Ureter (tissue), 1 donor: ENCODE measurements at regions not wholly inside any gene's neighbourhood (a gene's known extent, or its start where the extent isn't known, plus 50 kb on each side); places are given as distances from the start of the nearest gene placed in this dataset.

Experiments used
- DNase-seq: peaks from one replicate; pipeline ENCODE4 v3.0.0-alpha.2; 2020; ENCODE audit warnings: low spot score
- donor health status: DM: yes; HTN: yes; CAD: no.

DNA sequence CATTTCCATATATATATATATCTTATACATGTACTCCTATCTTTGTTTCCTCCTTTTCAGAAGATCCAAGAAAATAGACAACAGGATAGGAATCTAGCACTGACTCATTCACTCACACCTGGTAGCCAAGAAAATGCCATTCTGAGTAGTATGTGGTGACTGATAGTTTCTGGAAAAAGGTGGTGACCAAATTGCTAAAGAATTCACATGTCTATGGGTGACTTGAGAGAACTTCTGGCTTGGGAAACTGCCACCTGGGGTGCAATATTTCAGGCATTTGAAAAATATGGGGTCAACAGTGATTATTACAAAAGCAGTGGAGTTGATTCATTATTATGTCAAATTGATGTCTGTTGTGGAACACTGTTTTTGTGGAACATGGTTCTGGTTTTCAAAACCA lies 605.1 kb downstream of the PCDH18 start:
- no peak for DNase-seq

DNA sequence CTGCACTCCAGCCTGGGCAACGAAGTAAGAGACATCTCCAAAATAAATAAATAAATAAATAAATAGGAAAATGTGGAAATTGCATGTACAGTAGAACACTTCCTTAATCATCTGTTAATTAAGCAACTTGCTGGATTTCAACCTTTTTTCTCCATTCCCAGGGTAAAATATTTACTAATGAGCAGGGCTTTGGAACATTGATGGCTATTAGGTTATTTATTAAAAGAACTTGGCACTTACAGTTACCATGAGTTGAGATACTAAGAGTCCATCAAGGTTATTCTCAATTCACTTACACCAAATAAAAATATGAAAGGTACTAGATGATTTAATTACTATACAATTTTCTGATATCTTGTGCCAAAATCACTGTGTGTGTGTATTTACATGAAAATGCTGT lies 607.1 kb downstream of the PCDH18 start:
- DNase-seq = no peak

DNA sequence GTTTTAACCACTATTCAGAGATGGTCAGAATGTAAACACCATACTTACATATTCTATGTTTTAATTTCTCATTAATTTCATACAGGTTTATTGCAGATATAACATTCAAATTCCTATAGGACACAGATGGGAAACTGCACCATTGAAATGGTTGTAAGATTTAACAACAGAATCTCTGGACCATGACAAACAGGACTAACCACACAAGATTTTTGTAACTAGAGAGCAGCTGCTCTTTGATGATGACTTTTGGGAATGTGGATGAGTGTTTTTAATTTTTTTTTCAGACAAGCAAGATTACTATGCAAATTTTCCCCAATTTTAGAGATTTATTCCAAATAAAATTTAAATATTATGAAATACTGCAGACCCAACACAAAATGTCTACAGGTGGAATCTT lies 610.2 kb downstream of the PCDH18 start:
- DNase-seq = no peak

DNA sequence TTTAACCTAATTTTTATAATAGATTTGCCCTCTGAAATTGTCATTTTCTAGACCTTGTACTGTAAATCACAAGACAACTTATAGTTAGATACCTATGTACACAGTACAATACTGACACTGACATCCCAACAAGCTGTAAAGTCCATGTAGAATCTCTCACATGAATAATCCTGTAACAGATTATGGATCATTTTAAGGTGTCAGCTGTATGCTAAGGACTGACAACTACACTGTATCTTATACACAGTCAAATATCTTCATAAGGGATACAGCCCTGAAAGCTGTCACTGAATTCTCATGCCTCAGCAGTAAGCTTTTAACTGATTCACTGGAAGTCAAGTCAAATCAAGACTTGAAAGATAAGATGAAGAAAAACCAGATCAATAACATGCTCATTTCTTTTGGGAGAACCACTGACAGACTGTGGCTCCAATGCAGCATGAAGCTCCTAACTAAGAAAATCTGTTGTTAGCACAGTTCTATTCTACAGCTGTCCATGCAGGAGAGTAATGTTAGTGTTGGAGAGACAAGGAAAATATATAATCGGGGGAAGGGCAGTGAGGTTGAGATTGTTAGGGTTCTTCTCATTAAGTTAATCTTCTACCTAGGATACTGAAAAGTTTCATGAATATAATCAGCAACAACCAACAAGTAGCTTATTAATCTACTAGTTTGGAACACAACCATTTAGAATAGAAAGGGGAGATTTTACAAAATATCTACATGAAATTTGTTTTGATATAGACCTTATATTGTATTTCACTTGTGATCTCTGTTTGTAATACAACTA lies 612.0 kb downstream of the PCDH18 start:
- DNase-seq = no peak

DNA sequence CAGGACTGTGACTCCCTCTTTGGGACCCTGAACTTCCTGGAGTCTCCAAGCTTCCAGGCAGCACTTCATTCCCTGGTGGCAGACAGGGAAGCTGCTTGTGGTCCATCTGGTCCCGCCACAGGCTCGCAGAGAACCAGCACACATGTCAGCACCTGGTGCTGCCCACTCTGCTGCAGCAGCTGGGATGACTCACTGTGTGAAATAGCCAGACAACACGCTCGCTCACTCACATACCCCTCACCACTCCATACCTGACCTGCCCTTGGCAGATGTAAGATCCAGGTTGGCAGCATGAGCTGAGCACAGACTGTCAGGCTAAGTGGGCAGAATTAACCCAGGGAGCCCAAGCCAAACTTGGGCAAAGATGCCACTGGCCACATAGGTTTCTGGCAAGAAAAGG lies 613.5 kb downstream of the PCDH18 start:
- no peak for DNase-seq

DNA sequence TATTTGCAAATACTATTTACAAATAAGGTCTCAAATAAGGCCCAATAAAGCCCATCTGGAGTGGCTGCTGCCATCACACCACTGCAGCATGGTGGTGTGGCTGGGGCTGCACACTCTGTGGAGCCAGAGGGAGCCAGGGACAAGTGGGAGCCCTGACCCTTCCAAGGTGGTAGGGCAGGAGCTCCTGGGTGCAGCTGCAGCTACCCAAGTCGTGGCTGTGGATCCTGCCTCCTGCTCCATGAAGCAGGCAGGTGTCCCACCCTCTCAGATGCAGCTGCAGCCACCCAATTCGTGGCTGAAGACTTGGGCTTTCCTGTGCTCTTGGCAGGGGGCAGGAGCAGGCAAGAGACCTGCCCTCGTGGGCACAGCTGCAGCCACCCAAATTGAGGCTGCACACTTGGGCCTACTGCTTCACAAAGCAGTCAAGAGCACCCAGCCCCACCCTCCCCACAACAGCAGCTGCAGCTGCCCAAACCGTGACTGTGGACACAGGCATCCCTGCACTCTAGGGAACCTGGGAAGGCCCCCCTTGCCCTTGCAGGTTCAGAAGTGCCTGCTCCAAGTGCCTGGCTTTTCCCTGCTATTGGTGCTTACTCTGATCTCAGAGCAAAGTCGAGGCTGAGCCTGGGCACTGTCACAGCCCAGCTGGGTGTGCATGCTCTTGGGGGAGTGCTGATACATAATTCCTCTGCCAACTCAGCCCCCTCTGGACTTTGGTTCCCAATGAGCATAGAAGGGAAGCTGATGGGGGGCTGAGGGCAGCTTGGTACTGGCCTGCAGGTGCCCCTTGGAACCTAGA lies 614.8 kb downstream of the PCDH18 start:
- no peak for DNase-seq

DNA sequence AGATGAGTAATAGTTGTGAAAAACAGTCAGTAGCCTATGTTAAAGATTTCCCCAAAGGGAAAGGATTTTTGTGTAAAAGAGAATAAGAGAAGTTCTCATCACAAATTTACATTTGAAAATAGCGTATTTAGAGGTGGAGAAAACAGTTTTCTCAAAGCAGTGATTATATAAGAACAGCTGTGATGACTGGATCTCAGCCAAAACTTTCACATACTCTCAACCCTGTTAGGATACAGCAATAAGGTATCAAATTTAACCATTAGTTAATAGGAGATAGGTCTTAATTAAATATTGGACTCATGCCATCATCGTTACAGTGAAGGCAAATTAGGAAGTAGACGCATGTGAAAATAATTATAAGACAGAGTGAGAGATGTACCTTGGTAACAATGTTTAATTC lies 622.7 kb downstream of the PCDH18 start:
- no peak for DNase-seq

DNA sequence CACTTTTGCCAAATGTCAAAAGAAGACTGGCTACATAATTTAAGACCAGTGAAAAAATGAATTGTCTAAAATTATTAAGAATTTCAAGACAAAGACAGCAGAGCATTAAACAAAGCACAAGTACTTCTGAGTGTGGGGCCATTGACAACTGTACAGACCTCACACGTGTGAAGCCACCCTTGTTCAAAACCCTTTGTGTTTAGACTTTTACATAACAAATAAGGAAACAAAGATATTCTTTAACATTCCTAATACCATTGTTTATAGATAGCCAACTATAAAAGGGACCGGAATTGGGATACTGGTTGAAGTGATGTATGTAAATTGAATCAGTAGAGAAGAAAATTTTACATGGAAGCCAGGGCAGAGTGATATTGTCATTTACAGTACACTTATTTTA lies 624.2 kb downstream of the PCDH18 start:
- no peak for DNase-seq

DNA sequence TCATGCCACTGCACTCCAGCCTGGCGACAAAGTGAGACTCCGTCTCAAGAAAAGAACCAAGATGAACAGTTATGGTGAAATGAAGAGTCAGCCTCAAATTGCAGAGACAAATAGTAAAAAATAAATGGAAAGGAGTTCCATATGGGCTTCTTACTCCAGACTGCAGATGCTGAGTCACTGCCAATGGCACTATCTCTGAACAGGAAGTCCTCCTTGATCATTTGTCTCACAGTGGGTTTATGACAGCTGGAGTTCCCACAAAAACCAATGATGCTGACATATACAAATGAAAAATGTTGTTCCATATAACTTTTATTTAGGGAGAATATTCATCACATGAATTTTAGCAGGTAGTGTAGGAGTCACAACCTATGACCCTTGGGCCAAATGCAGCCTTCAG lies 631.6 kb downstream of the PCDH18 start:
- no peak for DNase-seq

DNA sequence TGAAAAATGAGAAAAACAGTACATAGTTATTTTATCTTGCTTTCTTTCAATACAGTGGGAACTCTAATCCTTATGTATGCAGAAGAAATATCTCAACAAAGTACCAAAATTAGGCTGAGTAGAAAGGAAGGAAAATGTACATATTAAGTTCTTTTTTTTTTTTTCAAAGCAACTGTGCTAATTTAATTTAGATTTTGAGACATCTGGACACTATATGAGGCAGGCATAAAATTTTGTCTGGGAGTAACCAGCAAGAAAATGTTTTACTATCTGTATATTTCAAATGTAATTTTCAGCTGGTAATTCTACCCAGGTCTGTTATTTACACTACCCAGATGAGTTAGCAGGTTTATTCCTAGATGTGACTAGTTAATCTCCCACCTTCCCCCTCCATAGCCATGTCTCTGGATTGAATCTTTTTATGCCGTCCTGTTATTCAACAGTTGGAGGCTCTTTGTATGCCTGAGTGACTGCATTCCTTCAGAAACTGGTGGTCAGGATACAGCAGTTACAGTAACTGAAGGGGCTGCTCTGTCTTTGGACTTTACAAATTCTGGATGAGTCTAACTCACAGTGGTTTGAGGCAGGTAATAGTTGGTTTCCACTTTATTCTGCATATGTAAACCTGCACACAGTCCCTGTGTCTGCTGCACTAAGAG lies 633.6 kb downstream of the PCDH18 start:
- no peak for DNase-seq

DNA sequence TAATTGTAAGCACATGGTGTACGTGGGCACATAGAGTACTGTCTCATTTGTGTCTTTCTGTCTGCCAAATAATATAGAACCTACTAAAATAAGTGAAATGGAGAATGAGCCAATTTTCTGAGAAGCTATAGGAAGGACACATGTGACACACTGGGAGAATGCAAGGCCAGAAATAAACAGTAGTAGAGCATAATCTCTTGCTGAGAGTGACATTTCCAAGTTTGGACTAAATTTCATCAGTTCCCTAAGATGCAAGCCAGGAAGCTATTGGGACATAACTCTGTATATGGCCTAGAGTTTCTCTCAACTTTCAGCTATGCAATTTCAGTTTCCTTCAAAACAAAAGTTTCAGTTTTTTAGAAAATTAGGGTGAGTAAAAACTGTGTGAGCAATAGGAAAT lies 638.7 kb downstream of the PCDH18 start:
- DNase-seq = no peak

DNA sequence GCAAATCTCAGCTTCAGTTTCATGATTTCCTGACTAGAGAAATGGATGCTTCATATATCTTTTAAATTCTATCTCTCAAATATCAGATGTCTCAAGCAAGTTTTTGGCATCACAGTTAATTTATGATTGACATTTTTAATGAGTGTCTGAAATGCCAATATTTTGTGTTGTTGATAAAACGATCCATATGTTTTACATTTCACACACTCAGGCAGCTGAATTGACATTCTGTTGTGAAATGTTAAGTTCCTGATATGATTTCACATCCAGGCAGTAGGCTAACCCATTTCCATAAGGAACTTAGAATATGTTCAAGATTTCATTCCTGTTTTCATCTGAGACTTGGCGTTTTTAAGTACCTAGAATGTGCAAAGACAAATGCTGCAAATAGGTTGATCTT lies 650.6 kb downstream of the PCDH18 start:
- no peak for DNase-seq

DNA sequence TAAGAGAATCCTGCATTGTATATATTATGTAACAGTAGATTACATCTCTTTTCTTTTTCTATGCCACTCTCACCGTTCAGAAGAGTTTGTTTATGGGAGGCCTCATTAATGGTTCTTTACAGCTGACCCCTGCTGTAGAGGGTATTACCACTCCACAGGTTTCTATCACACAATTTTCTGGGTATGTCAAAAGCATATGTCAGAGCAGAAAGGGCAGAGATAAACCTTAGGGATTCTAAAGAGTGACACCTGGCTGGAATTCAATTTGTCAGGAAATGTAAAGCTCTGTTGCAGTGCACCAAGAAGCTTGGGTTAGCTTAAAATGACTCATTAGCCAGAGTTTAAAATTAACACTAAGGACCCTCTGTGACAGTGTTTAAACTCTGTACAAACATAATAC lies 658.7 kb downstream of the PCDH18 start:
- DNase-seq = no peak

DNA sequence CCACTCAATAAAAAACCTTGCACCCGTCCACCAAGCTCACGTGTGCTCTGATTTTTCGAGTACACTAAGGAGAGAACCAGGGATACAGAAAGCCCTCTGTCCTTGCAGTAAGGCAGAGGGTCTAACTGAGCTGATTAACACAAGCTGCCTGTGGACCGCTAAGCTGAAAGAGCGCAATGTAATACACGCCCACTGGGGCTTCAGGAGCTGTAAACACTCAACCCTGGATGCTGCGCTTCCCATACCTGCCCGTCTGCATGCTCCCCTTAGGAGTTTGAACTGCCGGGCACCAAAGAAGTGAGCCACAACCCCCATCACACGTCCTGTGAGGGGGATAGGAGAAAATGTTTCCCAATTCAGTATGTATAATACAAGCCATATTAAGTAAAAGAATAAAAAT lies 664.8 kb downstream of the PCDH18 start:
- no peak for DNase-seq

DNA sequence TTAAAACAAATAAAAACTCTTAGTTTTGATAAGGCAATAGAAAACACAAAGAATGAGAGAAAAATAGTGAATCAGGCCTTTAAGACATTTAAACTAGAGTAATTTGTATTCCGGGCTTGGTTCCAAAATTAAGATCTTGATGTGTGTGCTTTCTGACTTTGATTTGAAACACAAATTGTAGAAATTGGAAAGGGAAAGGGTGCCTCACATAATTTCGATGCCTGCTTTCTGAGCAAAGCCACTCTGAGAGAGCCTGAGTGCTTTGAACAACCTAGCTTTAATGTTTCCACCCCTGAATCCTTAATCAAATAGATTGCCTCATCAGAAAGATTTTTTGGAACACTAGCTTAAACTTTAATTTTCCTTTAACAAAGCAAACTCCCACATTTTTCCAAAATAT lies 666.8 kb downstream of the PCDH18 start:
- no peak for DNase-seq

DNA sequence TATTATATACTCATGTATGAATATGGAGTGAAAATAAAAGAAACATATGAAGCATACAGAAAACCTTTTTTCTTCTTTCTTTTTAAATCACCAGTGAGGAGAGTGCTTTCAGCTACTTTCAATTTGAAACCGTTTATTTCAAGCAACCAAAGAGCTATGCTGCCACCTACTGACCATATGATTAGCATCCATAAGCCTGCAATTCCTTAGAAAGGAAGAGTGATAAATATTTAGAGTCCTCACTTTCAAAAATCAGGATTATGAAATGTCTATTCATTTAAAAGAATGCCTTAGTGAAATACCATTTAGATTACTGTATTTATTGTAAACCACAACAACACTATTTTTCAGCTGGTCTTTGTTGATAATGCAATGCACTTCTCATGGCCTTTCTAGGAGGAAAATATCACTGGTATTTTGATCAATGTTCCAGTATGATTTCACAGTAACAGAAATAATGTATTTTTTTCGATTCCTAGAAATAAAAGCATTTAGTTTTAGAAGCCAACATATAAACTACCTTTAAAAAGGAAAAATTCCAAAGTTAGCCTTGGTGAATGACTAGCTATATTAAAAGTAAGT lies 667.6 kb downstream of the PCDH18 start:
- peak; percentile 48 for DNase-seq

DNA sequence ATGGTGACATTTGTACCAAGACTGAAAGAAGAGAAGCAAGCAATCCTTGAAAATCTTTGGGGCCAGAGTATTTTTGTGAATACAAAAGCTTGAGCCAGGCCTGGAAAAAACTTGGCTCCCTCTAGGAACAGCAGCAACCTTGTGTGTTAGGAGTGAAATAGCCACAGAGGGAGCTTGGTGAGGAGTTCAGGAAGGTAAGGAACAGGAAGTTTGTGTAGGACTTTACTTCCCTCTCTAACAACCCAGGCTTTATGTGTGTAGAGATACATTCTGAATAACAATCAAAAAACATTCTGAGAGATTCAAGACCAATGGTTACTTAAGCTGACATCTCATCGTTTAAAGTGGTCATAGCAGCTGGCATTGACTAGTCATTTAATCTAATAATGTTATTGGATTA lies 668.5 kb downstream of the PCDH18 start:
- no peak for DNase-seq

DNA sequence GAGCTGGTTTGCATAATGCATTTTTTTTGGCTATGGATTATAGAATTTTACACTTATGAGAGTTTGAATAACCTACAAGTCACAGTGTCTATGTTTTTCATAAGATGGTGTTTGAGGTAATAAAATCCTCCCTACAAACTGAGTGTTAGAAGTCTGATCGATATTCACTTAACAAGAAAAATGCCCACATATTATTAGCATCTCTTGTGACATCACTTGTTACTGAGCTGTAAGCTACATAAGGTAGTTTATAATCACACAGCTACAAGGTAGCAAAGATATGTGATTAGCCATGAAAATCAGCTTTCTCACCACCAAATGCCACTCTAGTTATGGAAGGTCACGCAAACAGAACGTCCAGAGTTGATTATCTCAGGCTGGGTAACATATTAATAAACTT lies 669.6 kb downstream of the PCDH18 start:
- DNase-seq = no peak

DNA sequence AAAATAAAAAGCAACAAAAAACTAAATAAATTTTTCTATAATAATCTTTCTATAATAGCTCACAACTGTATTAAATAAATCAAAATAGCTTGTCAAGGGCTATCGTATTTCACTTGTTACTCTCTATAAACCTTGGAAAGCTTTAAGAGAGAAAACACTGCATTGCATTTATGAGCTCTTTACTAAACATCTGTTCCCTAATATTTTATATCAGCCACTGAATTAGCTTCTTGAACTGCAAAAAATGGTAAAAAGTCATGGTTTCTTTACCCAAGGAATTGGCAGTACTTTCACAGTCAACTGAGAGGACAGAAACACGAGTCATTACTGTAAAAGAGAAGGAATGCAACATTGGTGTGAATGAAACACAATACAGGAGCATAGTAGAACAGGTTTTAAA lies 671.2 kb downstream of the PCDH18 start:
- DNase-seq = no peak

DNA sequence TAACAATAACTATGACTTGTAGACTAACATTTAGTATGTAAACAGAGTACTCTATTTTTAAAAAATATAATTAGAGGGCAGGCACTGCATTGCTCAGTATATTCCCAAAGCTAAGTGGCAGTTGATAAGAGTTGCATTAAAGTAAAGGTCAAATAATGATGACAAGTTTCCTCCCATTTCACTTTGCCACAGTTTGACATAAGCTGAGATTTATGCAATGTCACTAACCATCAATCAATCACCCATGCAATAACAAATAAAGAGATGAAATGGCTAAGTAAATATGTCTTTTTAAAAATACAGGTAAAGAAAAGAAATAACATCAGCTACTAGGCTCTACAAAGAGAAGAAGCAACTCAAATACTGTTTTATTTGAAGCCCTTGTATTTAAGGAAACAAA lies 673.4 kb downstream of the PCDH18 start:
- DNase-seq = no peak

DNA sequence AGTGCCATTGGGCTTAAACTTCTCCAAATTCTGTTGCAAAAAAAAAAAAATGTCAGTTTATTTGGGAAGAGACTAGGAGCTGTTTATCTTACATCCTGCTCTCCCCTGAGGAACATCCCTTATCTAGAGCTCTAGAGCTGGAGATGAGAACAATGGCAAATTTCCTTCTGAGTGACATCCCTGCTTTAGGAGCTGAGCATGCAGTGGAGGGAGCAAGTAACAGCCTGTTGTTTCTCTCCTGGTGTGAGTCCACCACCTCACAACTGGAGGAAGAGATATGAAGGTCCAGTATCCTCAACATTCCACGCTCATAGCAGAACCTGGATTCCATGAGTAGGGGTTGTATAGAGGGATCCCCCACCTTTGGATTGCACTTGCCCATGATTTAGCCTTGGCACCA lies 676.4 kb downstream of the PCDH18 start:
- no peak for DNase-seq

DNA sequence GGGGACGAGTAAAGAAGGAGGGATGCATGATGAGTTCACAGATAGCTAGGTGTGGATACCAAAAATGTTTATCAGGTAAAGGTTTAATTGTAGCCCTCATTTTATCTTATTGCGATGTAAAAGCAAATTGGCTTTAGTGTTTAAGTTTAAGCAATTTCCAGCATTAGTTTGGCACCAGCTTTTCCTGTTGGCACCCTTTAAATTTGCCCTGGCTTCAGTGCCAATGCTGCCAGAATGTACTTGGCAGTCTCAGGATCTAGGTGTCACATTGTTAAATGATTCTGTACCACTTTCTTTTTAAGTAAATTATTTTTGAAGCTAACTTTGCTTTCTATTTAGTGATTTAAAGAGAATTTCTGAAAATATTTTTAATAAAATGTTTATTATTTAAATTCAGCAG lies 681.8 kb downstream of the PCDH18 start:
- no peak for DNase-seq
